H54 (cell line): ENCODE measurements at regions not wholly inside any gene's neighbourhood (a gene's known extent, or its start where the extent isn't known, plus 50 kb on each side); places are given as distances from the start of the nearest gene placed in this dataset.

Experiments used
- DNase-seq: peaks from one replicate; pipeline ENCODE4 v3.0.0; 2011; ENCODE audit warnings: low spot score, mixed read lengths; ENCODE audit not compliant: insufficient read length
- FAIRE-seq: peaks from 3 replicates; lab custom pipeline; 2011; peaks lifted over from hg19 to GRCh38; lab: Jason Lieb, UNC
- POLR2A ChIP-seq: IDR thresholded peaks from 2 replicates; pipeline ENCODE4 v1.6.1; 2011; ENCODE audit warnings: low read depth, mild to moderate bottlenecking, low read length

DNA sequence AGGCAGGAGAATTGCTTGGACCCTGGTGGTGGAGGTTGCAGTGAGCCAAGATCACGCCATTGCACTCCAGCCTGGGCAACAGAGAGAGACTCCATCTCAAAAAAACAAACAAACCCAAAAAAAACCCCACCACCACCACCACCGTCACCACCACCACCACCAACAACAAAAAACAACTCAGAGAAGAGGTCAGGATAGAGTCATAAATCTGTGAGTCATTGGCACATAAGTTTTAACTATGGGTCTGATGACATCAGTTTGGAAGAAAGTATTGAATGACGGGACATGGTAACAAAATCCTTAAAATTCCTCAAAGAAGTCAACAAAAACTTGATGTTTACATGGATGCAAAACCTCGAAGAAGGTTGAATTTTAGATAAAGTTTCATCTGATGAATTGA lies 288.0 kb upstream of the SFRP2 start:
- FAIRE-seq, result no peak
- DNase-seq, result no peak

DNA sequence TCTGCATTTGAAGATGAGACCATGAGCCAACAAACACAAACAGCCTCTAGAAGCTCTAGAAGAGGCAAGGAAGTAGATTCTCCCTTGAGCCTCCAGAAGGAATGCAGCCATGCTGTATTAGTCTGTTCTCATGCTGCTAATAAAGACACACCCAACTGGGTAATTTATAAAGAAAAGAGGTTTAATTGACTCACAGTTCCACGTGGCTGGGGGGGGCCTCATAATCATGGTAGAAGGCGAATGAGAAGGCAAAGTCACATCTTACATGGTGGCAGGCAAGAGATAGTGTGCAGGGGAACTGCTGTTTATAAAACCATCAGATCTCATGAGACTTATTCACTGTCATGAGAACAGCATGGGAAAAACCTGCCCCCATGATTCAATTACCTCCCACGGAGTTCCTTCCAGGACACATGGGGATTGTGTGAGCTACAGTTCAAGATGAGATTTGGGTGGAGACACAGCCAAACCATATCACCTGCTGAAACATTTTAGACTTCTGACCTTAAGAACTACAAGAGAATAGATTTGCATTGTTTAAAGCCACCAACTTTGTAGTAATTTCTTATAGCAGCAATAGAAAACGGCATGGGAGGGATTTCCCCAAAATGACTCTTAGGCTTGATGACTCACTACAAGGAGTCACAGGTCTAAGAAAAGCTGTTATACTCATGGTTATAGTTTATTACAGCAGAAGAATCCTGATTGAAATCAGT lies 284.4 kb upstream of the SFRP2 start:
- peak; percentile 1 for DNase-seq
- TF ChIP-seq POLR2A, result no peak
- no peak for FAIRE-seq

More for the DNA sequence above, 288.0 kb upstream of the SFRP2 start:
- TF ChIP-seq POLR2A, result no peak

DNA sequence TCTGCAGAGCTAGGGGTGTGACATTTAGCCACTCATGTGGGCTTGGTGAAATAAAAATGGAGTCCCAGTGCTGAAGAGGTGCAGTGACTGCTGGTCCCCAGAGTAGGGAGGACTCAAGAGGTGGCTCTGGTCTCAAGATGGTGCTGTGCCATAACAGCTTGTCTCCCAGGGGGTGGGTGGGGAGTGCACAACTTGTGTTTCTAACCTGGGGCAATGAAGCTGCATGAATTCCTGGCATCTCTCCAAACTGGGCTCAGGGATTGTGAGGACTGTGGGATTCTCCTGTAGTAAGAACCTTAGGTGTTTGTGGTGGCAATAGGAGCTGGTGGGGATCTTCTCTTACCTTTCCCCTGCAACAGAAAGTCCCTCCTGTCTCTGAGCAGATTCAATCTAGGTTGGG lies 278.9 kb upstream of the SFRP2 start:
- TF ChIP-seq POLR2A, result no peak
- DNase-seq, result no peak
- FAIRE-seq, result no peak

DNA sequence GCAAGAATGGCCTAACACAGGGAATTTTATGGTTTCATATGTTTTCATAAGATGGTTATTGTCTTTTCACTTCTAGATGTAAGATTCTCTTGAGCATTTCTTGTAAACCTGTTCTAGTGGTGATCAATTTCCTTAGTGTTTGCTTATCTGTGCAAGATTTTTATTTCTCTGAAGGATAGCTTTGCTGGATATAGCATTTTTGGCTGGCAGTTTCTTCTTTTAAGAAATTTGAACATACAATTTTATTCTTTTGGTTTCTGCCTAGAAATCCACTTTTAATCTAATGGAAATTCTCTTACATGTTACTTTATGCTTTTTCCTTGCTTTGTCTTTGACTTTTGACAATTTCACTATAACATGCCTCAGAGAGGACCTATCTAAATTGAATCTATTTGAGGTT lies 276.5 kb upstream of the SFRP2 start:
- no peak for TF ChIP-seq POLR2A
- DNase-seq (no peak), FAIRE-seq (no peak)

DNA sequence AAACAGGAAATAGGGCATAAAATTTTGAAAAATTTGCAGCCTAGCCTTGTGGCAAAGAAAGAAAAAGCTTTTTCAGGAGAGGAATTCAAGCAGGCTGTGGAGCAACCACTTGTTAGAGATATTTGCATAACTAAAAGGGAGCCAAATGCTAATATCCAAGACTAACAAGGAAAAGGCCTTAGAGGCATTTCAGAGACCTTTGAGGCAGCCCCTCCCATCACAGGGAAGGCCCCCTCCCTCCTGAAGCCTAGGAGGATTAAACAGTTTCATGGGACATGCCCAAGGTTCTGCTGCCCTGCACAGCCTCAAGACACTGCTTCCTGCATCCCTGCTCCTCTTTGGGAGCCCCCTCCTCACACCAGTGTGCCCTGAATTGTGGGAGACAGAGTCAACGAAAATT lies 275.4 kb upstream of the SFRP2 start:
- no peak for DNase-seq
- no peak for TF ChIP-seq POLR2A
- no peak for FAIRE-seq

DNA sequence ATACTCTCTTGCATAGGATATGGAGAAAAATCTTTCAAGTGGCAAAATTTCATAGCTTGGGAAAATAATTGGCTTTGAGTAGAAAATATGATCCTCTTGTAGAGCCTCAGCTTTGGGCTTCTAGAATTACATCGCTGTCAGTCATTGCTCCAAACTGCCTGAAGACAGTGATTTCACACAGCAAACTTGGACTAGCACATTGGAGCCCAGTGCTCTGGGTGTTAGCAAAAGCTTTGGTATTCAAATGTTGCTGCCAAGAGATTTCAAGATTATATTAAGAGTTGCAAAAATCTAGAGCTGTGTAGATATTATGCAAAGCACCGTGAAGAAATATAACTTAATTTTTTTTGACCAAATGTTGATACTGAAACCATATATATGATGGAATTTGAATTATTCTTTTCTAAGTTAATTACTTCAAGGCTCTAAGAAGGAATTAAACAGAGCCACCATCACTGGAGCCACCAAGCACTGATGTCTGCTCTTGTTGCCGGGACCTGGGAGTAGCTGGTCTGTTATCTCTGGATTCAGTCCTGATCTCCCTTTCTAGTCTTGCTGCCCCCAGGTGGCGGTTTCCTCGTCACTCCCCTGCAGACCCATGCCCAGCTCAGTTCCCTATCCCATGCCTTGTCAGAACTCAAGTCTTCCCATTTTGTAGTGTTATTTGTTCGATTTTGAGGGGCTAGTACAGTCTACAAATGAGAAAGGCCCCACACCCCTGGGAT lies 260.7 kb upstream of the SFRP2 start:
- TF ChIP-seq POLR2A, result no peak
- DNase-seq (no peak), FAIRE-seq (no peak)

DNA sequence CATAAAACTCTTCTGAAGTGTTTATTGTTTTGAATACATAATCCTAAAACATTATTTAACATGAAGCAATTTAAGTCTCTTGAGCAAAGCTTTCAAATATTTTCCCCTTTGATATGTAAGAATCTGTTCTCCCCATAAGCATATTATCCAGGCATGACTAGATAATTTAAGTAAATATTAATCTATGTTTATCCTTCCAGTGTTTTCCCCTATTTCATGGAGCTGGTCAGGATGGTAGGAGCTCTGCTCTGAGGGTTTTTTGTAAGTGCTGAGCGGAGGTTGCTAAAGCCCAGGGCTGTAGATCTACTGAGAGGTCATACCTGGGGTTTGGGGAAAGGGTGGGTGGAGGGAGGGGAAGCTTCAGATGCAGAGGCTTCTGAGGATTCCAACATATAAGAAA lies 258.9 kb upstream of the SFRP2 start:
- no peak for FAIRE-seq
- TF ChIP-seq POLR2A, result no peak
- no peak for DNase-seq

DNA sequence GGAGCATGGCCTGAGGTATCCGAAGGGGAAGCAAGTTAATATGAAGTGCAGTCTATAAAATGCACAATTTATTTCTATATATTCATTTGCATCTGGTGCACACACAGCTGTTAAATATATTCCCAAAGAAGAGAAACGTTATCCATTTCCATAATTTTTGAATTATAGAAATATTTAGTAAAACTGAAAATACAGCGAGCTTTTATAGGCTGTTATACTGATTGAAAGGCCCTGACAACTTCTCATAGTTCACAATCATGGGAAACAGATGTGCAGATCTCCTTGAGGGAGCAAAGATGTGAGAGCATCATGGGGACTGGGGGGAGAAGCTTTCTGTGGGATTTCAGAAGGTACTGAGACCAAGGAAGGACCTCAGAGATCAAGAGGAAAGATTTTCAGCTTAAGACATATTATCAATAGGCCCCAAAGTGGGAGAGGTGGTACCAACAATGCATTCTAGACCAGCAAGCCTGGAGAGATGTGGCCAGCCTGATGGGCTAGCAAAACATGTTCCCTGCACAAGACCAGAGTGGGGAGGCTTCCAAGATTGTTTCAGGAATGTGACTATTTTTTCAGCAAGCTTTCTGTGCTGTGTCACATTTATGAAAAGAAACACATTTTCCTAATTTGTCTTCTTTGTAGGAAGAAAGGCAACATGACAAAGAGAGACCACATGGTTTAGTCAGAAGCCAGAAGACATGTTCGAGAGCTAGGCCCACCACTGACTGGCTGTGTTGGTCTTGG lies 256.0 kb upstream of the SFRP2 start:
- DNase-seq (no peak), FAIRE-seq (no peak)
- TF ChIP-seq POLR2A, result no peak

DNA sequence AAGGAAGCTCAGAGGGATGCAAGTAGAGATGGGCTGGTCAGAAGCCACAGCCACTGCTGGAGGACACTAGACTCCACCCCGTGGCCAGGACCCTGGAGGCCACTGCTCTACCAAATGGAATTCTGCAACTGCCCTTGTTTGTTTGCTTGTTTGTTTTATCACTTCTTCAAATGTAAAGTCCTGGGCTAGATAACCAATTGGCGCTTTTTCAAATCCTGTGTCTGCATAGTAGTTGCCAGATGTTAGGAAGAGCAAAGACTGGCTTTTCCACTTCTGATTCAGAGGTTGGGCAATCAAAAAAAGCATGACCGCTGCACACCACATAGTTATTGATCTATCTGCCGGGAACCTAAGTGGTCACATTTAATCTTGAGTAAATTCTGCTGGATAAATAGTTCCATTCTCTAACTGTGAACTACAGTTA lies 255.2 kb upstream of the SFRP2 start:
- FAIRE-seq, result no peak
- no peak for TF ChIP-seq POLR2A
- DNase-seq, result no peak

DNA sequence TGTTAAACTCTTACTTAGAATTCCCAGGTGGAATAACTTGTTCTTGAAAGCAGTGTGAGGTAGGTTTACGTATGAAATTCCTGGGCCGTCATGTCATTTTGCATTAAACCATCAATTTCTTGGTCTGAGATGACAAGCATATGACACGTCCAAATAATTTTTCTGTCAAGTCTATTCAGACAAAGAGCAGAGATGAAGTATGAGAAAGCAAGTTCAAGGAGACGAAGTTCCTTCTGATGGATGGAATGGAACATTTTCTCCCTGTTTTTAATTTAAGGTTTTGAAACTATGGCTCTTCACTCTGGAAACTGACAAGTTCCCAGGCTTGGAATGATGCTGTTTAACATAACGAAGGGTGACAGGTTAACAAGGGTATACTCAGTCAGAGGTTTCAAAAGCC lies 252.8 kb upstream of the SFRP2 start:
- TF ChIP-seq POLR2A, result no peak
- FAIRE-seq (no peak), DNase-seq (no peak)

DNA sequence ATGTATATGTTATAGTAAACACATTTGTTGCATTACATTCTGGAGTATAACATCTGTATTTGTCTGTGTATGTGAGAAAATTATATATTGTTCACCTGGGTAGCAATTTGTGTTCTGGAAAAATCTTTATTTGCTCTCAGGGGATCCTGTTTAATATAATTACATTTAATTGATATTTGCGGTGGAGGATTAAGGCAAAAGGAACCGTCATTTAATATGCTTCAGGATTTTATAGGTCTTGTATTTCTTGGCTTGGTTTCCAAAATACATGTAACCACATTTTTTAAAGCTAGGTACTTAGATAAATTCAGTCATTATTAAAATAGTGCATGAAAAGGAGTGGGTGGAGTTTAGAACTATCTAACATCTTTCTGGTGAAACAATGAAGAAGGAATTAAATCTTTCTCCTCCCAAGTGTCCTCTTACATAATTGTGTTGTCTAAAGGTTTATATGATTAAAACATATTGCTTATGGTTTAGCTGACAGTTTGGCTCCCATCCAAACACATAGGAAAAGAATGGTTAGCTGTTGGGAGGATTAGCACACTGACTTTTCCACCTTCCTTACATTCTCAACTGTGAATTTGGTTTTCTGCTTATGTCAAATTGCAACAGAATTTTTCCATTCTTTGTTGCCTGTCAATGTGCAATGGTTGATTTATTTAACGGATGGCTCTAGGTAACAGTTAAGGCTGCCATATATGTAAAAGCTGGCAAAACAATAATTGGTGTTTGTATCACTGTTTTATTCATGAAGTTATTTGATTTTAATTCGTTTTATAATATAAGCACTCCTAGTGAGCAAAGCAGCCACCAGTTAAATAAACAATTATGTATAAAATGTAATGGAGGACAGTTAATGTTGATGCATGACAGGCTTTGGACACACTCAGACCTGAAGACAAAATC lies 250.8 kb upstream of the SFRP2 start:
- no peak for DNase-seq
- FAIRE-seq, result no peak
- no peak for TF ChIP-seq POLR2A

DNA sequence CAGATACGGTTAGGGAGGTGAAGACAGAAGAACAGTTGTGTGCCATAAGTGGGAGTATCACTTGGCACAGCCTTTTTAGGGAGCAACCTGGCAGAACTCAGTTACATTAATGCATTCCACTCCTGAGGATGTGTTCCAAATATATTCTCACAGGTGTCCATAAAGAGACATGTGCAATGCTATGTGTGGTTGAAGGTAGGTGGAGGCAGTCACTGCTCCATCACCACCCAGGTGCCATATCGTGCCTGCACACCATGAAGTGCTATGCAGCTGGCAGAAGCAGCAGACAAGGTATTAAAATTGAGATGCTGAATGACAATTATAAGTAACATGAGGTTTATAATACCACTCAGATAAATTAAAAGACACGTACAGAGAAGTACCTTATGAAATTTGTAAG lies 248.0 kb upstream of the SFRP2 start:
- FAIRE-seq, result no peak
- no peak for DNase-seq
- TF ChIP-seq POLR2A, result no peak

DNA sequence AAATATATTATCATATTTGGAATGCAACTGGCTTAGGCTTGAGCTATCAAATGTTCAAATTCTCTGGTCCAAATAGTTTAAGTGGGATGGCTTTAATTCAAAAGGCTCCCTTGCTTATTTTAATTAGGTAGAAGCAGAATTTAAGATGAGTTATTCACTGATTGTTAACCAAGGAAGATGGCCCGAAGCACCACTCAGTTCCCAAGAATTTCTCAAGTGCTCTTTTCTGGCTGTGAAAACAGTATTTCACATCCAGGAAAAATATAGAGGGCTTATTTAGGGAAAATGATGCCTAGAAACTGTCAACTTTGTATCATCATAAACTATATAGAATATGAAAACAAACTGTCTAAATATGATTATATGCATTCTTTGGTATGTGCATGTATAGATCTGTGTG lies 246.5 kb upstream of the SFRP2 start:
- FAIRE-seq (no peak), DNase-seq (no peak)
- no peak for TF ChIP-seq POLR2A
